ENCODE measurements at regions not wholly inside any gene's neighbourhood (a gene's known extent, or its start where the extent isn't known, plus 50 kb on each side); places are given as distances from the start of the nearest gene placed in this dataset.

- TF ChIP-seq CTCF (conservative IDR thresholded peaks at IDR 0.05; ENCODE audit: low read length) (no peak), EZH2phosphoT487 (IDR thresholded peaks at IDR 0.05; ENCODE audit: borderline replicate concordance, low read depth, low read length) (no peak)
Measured at GRCh38 chr11:107198490-107199007, 180.3 kb upstream of the GUCY1A2 start.
